Lung (tissue), 11 donors: ENCODE measurements at regions not wholly inside any gene's neighbourhood (a gene's known extent, or its start where the extent isn't known, plus 50 kb on each side); places are given as distances from the start of the nearest gene placed in this dataset.

Experiments
- ATAC-seq: fragments of 200-7000 bp; cut with Tn5 transposase; one replicate; pipeline ENCODE4 v1.9.1; 2020; ENCODE audit warnings: moderate number of reproducible peaks; ENCODE audit not compliant: insufficient read depth, low FRiP score
- DNase-seq, 3 donors: peaks; one replicate each; pipeline ENCODE4 v3.0.0-alpha.2; 2013 to 2017
- H3K27ac ChIP-seq, 2 donors: one replicate each; pipeline ENCODE4 v1.5.1; 2013; ENCODE audit warnings: mild to moderate bottlenecking in 2 of 2, moderate library complexity in 2 of 2, control low read depth in 1 of 2, inconsistent platforms in 1 of 2, low read depth in 1 of 2, low read length in 1 of 2
- H3K27me3 ChIP-seq, 3 donors: one replicate each; pipeline ENCODE4 v1.5.1; 2013; ENCODE audit warnings: low read length in 2 of 3; ENCODE audit not compliant: control insufficient read depth in 3 of 3, insufficient read depth in 3 of 3
- H3K36me3 ChIP-seq, 4 donors: one replicate each; pipeline ENCODE4 v1.5.1; 2013; ENCODE audit warnings: low read length in 4 of 4, mild to moderate bottlenecking in 1 of 4, moderate library complexity in 1 of 4; ENCODE audit not compliant: control insufficient read depth in 4 of 4, insufficient read depth in 4 of 4
- H3K4me1 ChIP-seq, 5 donors: one replicate each; pipeline ENCODE4 v1.5.1; 2013; ENCODE audit warnings: low read length in 5 of 5, mild to moderate bottlenecking in 2 of 5, moderate library complexity in 1 of 5; ENCODE audit not compliant: control insufficient read depth in 5 of 5, insufficient read depth in 5 of 5
- H3K4me3 ChIP-seq: one replicate; pipeline ENCODE4 v1.5.1; 2013; ENCODE audit warnings: mild to moderate bottlenecking, control low read depth, moderate library complexity
- H3K9ac ChIP-seq, 2 donors: one replicate each; pipeline ENCODE4 v1.5.1; 2013; ENCODE audit warnings: low read length in 2 of 2, control low read depth in 1 of 2; ENCODE audit not compliant: insufficient read depth in 1 of 2
- H3K9me3 ChIP-seq, 4 donors: one replicate each; pipeline ENCODE4 v1.5.1; 2013; ENCODE audit warnings: low read length in 3 of 4, mild to moderate bottlenecking in 1 of 4, moderate library complexity in 1 of 4; ENCODE audit not compliant: control insufficient read depth in 4 of 4, insufficient read depth in 3 of 4
- CTCF ChIP-seq: IDR thresholded peaks from 2 replicates; pipeline ENCODE4 v1.5.1; 2012; ENCODE audit warnings: mild to moderate bottlenecking; ENCODE audit errors: control extremely low read depth, extremely low read depth
- WGBS, 2 donors: extraction: QIAGEN DNeasy Blood & Tissue Kit; methylation state at CpG; one replicate each; pipeline ENCODE4 v1.1.7; 2013; 5-methylcytosine and 5-hydroxymethylcytosine counted together
- donor health status: control.
- donor health status: control.
- donor health status: Bipolar disorder and iron deficiency.
- donor health status: healthy.
- donor health status: DM: yes; HTN: yes; CAD: no.

DNA sequence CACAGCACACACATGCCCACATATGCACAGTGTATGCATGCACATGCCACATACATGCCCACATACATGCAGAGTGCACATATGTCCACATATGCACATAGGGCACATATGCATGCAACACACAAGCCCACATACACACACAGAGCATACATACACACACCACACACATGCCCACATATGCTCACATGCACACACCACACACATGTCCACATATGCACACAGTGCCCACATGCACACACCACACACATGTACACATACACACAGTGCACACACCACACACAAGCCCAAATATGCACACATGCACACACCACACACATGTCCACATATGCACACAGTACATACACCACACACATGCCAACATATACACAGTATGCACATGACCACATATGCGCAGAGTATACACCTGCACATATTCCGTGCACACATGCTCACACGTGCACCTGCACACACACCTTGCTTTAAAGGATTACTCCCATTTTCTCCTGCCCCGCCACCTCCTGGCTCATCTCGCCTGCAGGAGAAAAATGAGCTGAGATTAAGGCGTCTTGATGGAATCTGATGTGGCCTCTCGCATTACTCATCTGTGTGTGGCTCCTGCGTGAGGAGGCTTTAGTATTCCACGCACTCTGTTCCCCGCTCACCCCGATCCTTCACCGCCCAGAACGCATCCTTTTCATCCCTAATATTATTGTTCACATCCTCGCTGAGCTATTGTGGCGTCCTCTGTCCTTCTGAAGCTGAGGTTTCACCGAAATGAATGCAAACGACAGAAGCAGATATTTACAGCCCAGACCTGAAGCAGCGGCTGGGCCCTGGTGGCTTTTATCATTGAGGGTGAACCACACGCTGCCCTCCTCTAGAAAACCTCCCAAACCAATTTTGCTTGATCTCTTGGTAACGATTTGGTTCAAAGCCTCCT lies 182.7 kb downstream of the OLFM1 start:
- H3K27me3 ChIP-seq, result peaks cover 0 to 8% (median 0%) of the 10 kb centered on the region in 3 donors
- ATAC-seq (no peak), DNase-seq (no peak)
- H3K27ac ChIP-seq, result no peak overlapping the region
- no peak for TF ChIP-seq CTCF
- no peak overlapping the region for H3K4me3 ChIP-seq
- no peaks in the 10 kb centered on the region for H3K36me3 ChIP-seq
- H3K9me3 ChIP-seq, result peaks cover 0 to 4% (median 0%) of the 10 kb centered on the region in 4 donors
- H3K4me1 ChIP-seq, result peaks cover 0 to 31% (median 15%) of the 10 kb centered on the region in 5 donors
- 86 to 87% methylated on average over 20 of the region's 20 CpGs for WGBS, 2 donors
- H3K9ac ChIP-seq, result no peak overlapping the region

DNA sequence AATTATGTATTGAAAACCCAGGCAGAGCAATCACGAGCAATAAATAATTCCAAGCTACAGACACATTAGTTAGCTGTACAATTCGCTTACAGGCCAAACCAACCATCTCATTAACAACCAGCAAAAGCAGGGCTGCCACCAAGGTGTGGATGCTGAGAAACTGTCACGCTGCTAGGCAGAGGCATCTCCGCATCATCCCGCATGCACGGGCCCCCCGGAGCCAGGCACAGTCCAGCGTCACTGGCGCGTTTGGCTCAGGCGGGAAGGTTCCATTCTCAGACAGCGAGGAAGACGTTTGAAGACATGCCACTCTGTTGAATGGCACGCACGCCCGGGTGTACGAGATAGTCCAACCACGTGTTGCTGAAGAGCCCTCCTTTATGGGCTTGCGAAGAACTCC lies 184.0 kb downstream of the OLFM1 start:
- Histone ChIP-seq H3K36me3 (no peaks in the 10 kb centered on the region), H3K27ac (no peak overlapping the region), H3K9me3 (peaks cover 0 to 4% (median 0%) of the 10 kb centered on the region in 4 donors), H3K9ac (no peak overlapping the region), H3K4me3 (no peak overlapping the region), H3K4me1 (peaks cover 0 to 31% (median 15%) of the 10 kb centered on the region in 5 donors), H3K27me3 (peaks cover 0 to 6% (median 0%) of the 10 kb centered on the region in 3 donors)
- 73 to 85% methylated on average over 19 of the region's 19 CpGs for WGBS, 2 donors
- DNase-seq, result peak in 1 of 3 donors; percentile 7
- TF ChIP-seq CTCF, result no peak
- no peak for ATAC-seq

- Histone ChIP-seq H3K4me3 (no peak overlapping the region), H3K27me3 (peaks cover 0 to 6% (median 0%) of the 10 kb centered on the region in 3 donors), H3K9ac (no peak overlapping the region), H3K9me3 (peaks cover 0 to 4% (median 0%) of the 10 kb centered on the region in 4 donors), H3K4me1 (peaks cover 0 to 31% (median 15%) of the 10 kb centered on the region in 5 donors), H3K27ac (no peak overlapping the region), H3K36me3 (no peaks in the 10 kb centered on the region)
- no peak for TF ChIP-seq CTCF
- no peak for ATAC-seq
- WGBS, 2 donors, result 67 to 69% methylated on average over 10 of the region's 10 CpGs
- DNase-seq, result no peak
These were observed 185.1 kb downstream of the OLFM1 start for GRCh38 chr9:135272608-135273007.
